SH-SY5Y (cell line): ENCODE measurements at regions not wholly inside any gene's neighbourhood (a gene's known extent, or its start where the extent isn't known, plus 50 kb on each side); places are given as distances from the start of the nearest gene placed in this dataset.

Experiments
- GATA2 ChIP-seq: IDR thresholded peaks from 2 replicates; pipeline ENCODE4 v1.6.1; 2011; ENCODE audit warnings: mild to moderate bottlenecking, low read depth, low read length
- GATA3 ChIP-seq: IDR thresholded peaks from 2 replicates; pipeline ENCODE4 v1.6.1; 2011; ENCODE audit warnings: low read depth, mild to moderate bottlenecking, low read length, moderate library complexity

DNA sequence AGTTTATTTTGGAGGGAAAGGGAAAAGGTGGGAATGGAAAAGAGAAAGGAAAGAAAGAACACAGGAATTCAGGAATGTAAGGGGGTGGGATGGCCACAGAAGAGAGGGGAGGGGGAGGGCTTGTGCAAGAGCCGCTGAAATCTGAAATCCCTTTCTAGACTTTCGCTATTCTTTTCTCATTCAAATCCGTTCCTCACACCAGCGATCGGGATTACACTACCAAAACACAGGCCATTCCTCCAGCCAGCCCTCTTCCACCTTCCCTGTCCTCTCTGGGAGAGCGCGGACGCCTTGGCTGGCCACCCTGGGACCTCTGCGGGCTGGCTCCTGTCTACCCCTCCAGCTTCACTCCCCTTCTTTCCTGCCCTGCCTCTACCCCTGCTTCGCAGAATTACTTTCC is 102.3 kb downstream of the CDCA7 start:
- TF ChIP-seq GATA3 (no peak), GATA2 (no peak)

GRCh38 chr2:173457366-173457765 is 102.7 kb downstream of the CDCA7 start:
- TF ChIP-seq GATA2 (no peak), GATA3 (no peak)

DNA sequence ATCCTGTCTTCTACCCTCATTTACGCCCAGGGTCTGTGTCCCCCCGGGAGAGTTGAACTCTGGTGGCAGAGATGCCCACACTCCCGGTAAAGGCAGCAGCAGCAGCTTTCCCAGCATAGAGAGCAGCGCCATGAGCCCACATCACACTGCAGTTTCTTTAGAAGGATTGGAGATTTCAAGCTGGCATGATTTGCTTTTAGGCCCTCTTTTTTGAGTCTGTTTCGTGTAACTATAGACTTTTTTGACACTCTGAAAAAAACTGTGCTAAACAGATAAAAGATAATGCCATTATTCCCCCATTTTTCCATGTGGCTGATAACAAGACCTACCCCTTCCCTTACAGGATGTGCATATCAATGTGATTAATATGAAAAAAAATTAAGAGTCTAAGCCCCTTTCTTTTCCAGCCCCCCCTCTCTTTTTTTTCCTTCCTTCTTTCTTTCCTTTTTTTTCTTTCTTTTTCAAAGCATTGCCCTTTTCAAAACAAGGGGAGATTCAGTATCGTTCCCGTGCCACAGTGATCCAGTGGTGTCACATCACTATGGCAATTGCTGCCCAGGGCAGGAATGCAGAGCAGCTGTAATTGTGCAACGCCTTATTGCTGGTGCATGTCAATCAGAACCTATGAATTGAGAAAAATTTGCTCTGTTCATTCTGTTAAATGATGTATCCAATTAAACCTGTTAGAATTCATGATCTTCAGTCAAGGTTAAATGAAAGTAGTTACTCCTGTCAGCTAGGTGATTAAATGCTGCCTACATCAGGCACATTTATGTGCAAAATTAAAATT is 104.5 kb downstream of the CDCA7 start:
- TF ChIP-seq GATA2 (peak; percentile 41), GATA3 (no peak)

DNA sequence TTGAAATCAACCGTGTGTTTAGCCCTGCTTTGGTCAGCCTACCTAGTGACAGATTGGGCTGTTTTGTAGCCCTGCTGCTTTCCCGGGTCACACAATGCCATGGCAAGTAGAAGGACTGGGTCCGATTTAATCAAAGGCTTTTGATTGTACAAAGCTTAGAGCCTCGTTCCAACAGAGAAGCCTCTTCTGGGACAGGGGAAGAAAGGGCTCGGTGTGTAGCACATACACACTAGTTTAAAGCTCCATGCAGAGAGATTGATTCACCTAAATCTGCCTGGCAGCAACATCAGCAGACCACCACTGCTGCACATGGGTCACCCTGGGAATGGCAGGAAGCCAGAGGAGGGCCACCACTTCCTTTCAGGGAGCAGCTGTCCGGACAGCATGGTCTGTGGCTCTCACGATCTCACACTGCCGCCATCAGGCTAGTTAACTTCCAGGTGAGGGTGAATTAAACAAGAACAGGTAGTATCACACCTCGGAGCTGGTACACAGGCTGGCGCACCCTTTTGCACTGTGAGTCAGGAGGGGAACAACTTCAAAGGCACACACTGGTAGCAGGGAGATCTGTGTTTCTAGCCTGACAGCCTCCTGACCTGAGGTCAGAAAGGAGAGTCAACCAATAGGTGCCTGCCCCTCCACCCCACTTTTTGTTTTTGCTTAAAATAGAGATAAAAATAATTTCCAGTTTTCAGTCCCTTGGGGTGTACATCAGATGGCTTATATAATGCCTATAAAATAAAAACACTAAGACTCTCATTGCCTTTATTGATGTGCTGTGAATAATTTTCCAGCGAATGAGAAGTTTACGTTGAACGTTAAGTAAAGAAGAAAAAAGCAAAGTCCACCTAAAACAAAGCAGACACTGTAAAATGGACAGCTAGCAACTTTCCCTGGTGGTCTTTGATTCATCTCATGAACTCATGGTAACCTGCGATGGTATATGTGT is 108.5 kb downstream of the CDCA7 start:
- TF ChIP-seq GATA3 (no peak), GATA2 (no peak)

- TF ChIP-seq GATA2 = no peak
- TF ChIP-seq GATA3 = no peak
Measured at GRCh38 chr2:173463846-173464245, 109.2 kb downstream of the CDCA7 start.

- TF ChIP-seq GATA2 (no peak), GATA3 (no peak)
Measured at GRCh38 chr2:173467751-173468150, 113.1 kb downstream of the CDCA7 start.

DNA sequence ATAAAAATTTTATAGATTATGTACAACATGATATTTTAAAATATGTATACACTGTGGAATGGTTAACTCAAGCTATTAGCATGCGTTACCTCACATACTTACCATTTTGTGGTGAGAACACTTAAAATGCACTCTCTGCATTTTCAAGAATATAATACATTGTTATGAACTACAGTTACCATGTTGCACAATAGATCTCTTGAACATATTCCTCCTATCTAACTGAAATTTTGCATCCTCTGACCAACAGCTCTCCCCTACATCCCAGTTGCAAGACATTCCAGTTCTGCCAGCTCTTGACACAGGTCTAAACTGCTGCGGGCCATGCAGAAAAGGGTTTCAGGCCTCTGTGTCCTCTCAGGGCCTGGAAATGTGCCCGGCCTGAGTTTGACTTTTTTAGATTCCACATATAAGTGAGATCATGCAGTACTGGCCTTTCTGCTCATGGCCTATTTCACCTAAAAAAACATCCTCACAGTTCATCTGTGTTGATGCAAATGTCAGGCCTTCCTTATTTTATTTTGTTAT is 113.7 kb downstream of the CDCA7 start:
- TF ChIP-seq GATA3 = no peak
- TF ChIP-seq GATA2 = no peak

- no peak for TF ChIP-seq GATA3
- no peak for TF ChIP-seq GATA2
Measured at GRCh38 chr2:173472112-173472511, 117.4 kb downstream of the CDCA7 start.

- TF ChIP-seq GATA2 (no peak), GATA3 (no peak)
Measured at GRCh38 chr2:173483137-173483536, 128.5 kb downstream of the CDCA7 start.

DNA sequence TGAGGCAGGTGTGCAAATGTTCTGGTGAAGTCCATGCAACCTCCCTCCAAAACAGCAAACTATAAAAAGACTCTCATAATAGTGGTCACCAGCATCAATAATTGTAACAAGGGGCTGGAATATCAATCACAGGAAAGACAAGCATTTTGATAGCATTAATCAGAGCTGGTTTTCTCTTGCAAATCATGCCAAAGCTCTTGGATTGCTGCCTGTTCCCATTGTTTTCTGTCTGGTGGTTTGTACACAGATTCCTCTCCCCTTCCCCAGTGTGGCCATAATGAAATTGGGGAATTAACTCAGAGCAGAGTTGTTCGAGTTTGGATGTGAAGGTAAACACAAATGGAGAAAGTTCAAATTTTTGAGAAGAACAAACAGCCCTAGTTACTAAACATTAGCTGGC is 134.2 kb downstream of the CDCA7 start:
- no peak for TF ChIP-seq GATA3
- TF ChIP-seq GATA2 = no peak

DNA sequence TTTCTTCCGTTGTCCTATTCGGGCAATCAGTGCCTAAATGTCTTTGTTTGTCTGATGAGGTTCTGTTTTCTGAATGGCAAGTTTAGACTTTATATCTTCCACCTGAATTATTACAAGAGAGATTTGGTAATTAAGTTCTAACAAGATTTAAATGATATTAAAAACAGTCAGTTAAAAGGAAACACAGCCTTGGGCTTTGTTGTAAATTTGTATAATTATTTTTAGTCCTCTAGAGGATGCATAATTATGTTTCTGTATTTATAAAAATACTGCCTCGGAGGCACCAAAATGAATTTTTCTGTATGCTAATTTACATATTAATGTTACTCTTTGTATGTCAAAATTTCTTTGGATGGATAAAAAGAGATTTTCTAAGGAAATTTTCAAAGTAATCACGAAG is 136.7 kb downstream of the CDCA7 start:
- TF ChIP-seq GATA2 (no peak), GATA3 (no peak)

- TF ChIP-seq GATA2 (no peak), GATA3 (no peak)
Measured at GRCh38 chr2:173493874-173494273, 139.2 kb downstream of the CDCA7 start.

DNA sequence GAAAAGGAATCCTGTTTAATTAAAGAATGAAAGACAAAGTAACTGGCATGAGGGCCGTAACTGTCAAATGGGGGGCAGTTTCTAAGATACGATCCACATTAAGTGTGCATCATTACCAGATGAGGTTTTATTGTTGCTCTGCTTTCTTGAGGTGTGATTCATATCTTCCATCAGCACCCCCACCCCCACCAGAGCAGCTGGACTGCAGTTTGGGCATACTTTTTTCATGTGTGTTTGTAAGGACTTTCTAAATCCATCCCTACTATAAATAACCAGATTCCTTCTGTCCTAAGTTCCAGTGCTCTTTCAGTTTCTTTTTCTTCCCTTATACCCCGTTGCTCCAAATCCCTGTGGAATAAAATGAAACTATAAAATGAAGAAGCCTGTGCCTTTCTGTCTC is 142.1 kb downstream of the CDCA7 start:
- TF ChIP-seq GATA3 (no peak), GATA2 (no peak)

DNA sequence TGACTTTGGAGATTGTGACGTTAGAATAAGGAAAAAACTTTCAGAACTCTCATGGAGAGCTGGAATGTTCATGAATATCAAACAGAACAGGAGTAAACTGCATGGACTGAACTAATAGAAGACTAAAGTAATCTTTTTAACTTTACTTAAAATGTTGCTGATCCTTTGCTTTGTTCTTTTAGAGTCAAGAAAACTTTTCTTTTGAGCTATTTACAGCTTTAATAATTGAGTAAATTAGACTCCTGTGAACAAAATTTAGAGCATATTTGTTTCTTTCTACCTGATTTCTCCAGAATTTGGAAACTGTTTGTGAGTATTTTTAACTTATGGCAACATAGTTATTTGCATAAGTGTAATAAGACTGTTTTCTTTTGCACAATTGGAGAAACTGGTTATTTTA is 146.3 kb downstream of the CDCA7 start:
- TF ChIP-seq GATA2 = no peak
- TF ChIP-seq GATA3 = no peak

- TF ChIP-seq GATA3 (no peak), GATA2 (no peak)
Measured at GRCh38 chr2:173502296-173502695, 147.6 kb downstream of the CDCA7 start.
